ENCODE measurements at regions not wholly inside any gene's neighbourhood (a gene's known extent, or its start where the extent isn't known, plus 50 kb on each side); places are given as distances from the start of the nearest gene placed in this dataset.

DNA sequence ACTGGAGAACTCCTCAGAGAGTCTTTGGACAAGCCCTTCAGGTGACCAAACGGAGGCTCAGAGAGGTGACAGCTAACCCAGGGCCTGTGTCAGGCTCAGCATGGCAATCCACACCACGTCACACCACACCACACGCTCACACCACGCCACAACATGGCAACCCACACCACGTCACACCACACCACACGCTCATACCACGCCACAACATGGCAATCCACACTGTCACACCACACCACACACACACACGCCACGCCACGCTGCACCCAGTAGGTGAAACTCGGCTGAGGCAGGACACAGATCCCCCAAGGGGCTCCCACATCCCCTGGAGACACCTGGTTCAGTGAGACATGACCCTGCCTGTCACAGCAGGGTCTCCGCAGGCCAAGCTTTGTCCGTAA is 107.3 kb downstream of the PDGFA start:
- no peak overlapping the region for H3K27ac ChIP-seq (ENCODE audit: insufficient read depth, low read depth, low read length)
- no peaks in the 10 kb centered on the region for H3K36me3 ChIP-seq (ENCODE audit: control insufficient read depth in 2 of 2, extremely low read depth in 1 of 2, insufficient read depth in 2 of 2, low read length in 2 of 2)
- dilution Hi-C loops (cut with MboI; ENCODE audit: extremely low pct_ligation_motif_present, low sequenced_read_pairs) (no loop called here), intact Hi-C loops (cut with micrococcal nuclease) (no loop called here)
- no peaks in the 10 kb centered on the region for H3K79me2 ChIP-seq (ENCODE audit: control insufficient read depth, insufficient read depth, low read length)
- H3K4me2 ChIP-seq (ENCODE audit: insufficient read depth, low read length) = no peak overlapping the region
- CTCF ChIA-PET = interaction anchor here (1.5 kb wide), 1 partner anchor 19 kb away, joined by 3 read pairs; no protein-coding TSS in a partner anchor
- no peaks in the 10 kb centered on the region for H3K4me1 ChIP-seq (ENCODE audit: control insufficient read depth, extremely low read depth, insufficient read depth, low read length)
- TF ChIP-seq FOS (IDR thresholded peaks at IDR 0.05; ENCODE audit: borderline replicate concordance, insufficient read depth, low read length) = no peak
- TF ChIP-seq CTCF (IDR thresholded peaks at IDR 0.05; ENCODE audit: extremely low read depth in 1 of 2, insufficient read depth in 1 of 2, low read depth in 1 of 2, low read length in 2 of 2) = no peak
- TF ChIP-seq MYC (IDR thresholded peaks at IDR 0.05; ENCODE audit: low read depth, low read length) = no peak
- TF ChIP-seq, protein P1, sequence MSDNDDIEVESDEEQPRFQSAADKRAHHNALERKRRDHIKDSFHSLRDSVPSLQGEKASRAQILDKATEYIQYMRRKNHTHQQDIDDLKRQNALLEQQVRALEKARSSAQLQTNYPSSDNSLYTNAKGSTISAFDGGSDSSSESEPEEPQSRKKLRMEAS (IDR thresholded peaks at IDR 0.05; ENCODE audit: insufficient read depth, insufficient read length) = no peak
- TF ChIP-seq EZH2 (IDR thresholded peaks at IDR 0.05; ENCODE audit: borderline replicate concordance, low read depth, low read length, severe bottlenecking) = no peak
- TF ChIP-seq POLR2A (IDR thresholded peaks at IDR 0.05; ENCODE audit: low read depth, low read length) = no peak
- no TSS peak for BruUV-seq (replicated peaks)
- no peaks in the 10 kb centered on the region for H3K9me1 ChIP-seq (replicated peaks; ENCODE audit: control insufficient read depth, extremely low read depth, insufficient read depth, low read length)
- POLR2A ChIA-PET = no interaction called here
- no peak overlapping the region for H2AFZ ChIP-seq (ENCODE audit: low read depth, low read length)
- no peaks in the 10 kb centered on the region for H4K20me1 ChIP-seq (replicated peaks; ENCODE audit: control insufficient read depth, extremely low read depth, insufficient read depth, low read length)
- FAIRE-seq (no peak), DNase-seq (ENCODE audit: low read depth, low spot score) (no peak)
- no peak overlapping the region for H3K9ac ChIP-seq (replicated peaks; ENCODE audit: extremely low read depth, insufficient read depth, low read length)
- no peaks in the 10 kb centered on the region for H3K9me3 ChIP-seq (replicated peaks; ENCODE audit: control insufficient read depth, insufficient read depth, low read length)
- no peak overlapping the region for H3K4me3 ChIP-seq (replicated peaks in 1 of 3; ENCODE audit: insufficient read depth in 1 of 3, low read depth in 1 of 3, low read length in 3 of 3)
- no peaks in the 10 kb centered on the region for H3K27me3 ChIP-seq (ENCODE audit: control insufficient read depth in 2 of 2, insufficient read depth in 2 of 2, low read length in 2 of 2)

All from endothelial cell of umbilical vein (primary cell).